ENCODE measurements at regions not wholly inside any gene's neighbourhood (a gene's known extent, or its start where the extent isn't known, plus 50 kb on each side); places are given as distances from the start of the nearest gene placed in this dataset.

- in situ Hi-C loops (cut with HindIII; ENCODE audit: low sequenced_read_pairs): no loop called here
Measured at GRCh38 chr2:138104071-138104470, 139.8 kb downstream of the HNMT start.

DNA sequence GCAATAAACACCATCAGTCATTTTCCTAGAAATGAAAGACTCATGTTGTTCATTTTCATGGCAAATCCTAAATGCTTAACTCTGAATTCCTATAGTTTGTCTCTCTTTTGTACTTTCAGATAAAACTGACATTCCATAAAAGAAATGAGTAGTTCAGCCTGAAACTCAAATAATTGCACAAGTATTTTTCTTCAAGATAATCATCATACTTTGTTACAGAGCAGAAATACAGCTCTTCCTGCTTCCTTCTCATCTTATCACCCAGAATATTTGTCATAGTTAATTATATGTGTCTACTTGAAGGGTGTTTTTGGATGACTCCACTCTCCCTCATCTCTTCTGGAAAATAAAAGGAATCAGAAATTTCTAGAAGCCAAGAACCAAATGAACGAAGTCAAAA is 141.1 kb downstream of the HNMT start:
- in situ Hi-C loops (cut with HindIII; ENCODE audit: low sequenced_read_pairs): loop anchor here (5.0 kb wide), 1 partner anchor 77 kb away; no protein-coding TSS in a partner anchor

DNA sequence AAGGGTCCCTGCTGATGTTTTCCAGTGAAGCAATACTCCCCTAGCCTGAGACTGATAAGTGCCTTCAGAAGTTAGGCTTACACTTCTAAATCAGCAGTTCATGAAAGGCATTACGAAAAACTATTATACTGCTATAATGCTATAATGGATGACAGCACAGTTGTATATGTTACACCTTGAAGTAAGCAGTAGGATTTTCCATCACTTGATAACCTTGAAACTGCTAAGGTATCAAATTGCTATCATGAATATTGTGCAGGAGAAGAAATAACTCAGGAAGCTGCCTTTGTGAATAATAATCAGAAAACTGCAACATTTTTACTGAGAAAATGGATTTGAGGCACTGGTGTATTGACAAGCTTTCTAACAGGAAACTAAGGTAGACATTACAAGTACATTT is 142.3 kb downstream of the HNMT start:
- in situ Hi-C loops (cut with HindIII; ENCODE audit: low sequenced_read_pairs): loop anchor here (5.0 kb wide), 1 partner anchor 76 kb away; no protein-coding TSS in a partner anchor

DNA sequence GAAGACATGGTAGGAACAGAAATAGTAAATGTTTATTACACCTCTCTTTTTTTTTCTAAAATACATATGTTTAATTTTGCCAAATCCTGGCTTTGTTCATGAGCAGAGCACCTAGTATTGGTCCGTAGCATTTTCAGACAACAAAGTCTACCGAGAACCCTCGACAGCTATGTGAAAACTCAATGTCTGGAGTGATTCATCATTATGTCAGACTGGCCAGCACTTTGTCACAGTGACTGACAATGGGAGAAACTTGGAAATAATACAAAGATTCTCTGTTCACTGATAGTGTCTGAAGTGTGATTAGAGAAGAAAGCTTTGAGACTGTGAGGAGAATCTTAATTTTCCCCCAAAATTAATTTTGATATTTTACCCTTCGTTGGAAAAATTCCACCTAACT is 143.0 kb downstream of the HNMT start:
- in situ Hi-C loops (cut with HindIII; ENCODE audit: low sequenced_read_pairs): loop anchor here (5.0 kb wide), 1 partner anchor 75 kb away; no protein-coding TSS in a partner anchor

DNA sequence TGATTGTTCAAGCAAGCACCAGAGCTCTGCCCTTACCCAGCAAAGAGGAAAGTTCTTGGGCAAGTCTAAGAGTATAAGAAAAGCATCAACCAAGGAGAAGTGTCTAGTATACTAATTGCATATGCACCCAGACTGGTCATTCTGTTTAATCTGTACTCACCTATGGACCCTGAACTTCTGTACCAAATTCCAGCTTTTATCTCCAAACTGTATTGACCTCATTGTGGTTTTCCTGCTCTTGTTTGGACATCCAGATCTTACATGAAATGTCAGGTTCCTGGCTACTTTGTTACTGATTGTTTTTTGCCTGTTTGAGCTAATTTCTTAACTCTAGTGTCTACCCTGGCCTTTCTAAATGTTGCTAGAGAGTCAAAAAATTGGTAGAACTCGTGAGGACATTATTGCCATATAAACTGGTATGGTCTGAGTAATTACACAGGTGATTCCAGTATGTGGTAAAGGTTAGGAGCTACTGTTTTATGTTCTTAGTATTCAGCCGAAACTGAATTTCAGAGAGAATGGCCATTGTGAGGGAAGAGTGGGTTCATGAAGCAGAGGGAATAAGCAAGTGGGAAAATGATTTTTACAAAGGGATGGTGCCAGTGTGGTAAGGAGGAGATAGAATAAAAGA is 146.3 kb downstream of the HNMT start:
- in situ Hi-C loops (cut with HindIII; ENCODE audit: low sequenced_read_pairs): no loop called here

GRCh38 chr2:138112536-138112935 is 148.3 kb downstream of the HNMT start:
- in situ Hi-C loops (cut with HindIII; ENCODE audit: low sequenced_read_pairs): no loop called here

- in situ Hi-C loops (cut with HindIII; ENCODE audit: low sequenced_read_pairs): no loop called here
Measured at GRCh38 chr2:138113871-138114525, 149.7 kb downstream of the HNMT start.

GRCh38 chr2:138115666-138116065 is 151.4 kb downstream of the HNMT start:
- in situ Hi-C loops (cut with HindIII; ENCODE audit: low sequenced_read_pairs): no loop called here

GRCh38 chr2:138116456-138116855 is 152.2 kb downstream of the HNMT start:
- in situ Hi-C loops (cut with HindIII; ENCODE audit: low sequenced_read_pairs): no loop called here

DNA sequence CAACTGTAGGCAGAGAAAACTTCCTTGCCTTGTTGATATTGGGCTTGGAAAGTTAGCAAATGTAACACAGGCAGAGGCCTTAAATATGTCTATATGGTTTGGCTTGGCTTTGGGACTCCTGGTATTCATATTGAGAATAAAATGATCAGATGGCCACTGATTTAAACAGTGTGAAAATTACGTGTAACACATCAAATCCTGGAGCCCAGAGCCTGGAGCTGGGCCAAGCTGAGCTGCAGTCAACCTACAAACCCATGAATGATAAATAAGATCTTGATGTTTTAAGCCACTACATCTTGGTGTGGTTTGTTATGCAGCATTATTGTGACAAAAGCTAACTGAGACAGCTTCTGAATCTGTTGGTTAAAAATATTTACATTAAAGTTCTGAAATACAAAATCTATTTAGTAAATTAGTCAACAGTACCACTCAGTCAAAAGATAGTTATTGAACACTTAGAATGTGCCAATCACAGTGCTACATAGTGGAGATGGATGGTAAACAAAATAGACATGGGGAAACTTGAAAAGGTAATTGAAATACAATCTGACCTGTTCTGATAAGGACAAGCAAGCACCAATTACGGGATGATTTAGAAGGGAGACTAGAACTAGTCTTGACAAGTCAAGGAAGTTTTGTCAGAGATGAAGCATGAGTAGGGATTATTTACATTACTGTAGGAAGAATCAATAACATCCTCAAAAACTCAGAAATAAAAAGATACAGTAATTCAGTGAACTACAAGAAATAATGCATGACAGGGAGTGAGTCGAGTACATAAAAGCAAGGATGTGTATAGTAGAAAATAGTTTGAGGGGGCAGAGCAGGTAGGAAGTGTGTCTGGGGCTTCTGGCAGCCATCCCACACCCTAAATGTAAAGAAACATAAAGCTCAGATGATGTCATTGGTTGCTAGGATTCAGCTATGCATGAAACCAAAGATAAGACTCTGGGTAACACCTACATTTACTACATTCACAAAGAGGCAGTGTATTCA is 157.7 kb downstream of the HNMT start:
- in situ Hi-C loops (cut with HindIII; ENCODE audit: low sequenced_read_pairs): no loop called here

GRCh38 chr2:138122891-138123290 is 158.6 kb downstream of the HNMT start:
- in situ Hi-C loops (cut with HindIII; ENCODE audit: low sequenced_read_pairs): no loop called here

DNA sequence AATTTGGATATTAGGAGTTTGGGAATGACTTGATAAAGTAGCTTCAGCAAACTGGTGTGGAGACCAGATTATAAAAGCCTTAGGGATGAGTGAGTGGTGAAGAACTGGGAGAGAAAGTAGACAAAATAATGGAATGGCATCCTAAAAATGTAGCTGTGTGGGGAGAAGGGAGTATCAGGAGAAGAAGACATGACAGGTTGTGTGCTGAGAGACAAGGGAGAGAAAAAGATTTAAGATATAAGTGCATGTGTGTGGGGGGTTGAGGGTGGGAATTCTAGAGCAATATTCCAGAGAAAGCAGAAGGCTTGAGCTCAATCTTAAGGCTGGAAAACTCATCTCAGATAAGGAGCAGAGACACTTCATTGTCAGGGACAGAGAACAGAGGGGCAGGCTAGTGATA is 159.5 kb downstream of the HNMT start:
- in situ Hi-C loops (cut with HindIII; ENCODE audit: low sequenced_read_pairs): no loop called here

DNA sequence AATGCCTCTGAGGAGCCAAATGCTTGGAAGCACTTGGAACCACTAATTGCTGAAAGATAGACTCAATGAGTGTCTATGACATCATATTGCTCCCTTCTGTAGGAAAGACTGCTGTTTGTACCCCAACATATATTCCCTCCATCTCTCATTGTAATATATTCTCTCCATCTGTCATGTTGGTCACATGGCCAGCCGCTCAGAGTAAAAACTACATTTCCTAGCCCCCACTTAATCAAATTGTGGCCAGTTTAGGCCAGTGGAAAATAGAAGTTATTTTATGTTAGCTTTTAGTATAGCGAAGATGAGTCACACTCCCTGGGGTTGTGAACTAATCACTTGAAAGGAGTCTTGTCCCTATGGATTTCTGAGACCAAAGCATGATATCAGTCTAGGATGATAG is 160.2 kb downstream of the HNMT start:
- in situ Hi-C loops (cut with HindIII; ENCODE audit: low sequenced_read_pairs): no loop called here

DNA sequence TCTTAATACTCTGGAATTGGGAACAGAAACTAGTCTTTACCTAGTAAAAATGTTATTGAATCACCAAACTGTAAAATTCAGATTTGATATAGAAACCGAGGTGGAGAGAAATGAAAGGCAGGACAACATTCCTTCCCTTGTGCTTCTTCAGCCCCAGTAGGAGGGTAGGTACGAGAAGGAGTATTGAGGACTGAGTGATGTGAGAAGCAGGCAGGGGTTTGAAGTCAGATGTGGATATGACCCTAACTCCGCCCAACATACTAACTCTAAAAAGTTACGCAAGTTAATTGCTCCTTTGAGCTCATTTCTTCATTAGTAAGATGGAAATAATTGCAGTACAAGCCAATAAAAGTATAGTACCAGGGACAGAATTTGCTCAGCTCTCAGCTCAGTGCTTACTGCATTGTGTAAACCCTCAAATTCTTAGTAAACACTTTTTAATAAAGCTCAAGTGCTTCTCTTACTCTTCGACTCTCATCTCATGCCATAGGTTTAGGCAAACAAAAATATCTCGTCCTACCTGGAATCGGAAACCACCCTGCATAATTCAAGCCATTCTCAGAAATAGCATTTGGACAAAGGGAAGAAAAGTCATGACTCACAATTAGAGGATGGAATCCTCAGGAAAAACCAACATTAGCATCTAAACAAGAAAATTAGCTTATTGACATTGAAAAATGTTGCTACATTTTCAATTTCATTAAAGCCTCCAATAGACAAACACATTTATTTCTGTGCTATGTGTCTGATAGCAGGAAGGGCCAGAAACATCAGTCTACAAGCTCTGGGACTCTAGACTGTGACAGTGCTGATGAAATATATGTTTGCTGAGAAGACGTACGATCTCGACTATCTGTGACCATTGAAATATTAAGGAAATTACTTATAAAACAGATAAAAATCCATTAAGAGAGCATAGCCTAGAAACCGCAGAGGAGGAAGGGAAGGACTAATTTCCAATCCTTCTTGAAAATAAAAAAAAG is 161.3 kb downstream of the HNMT start:
- in situ Hi-C loops (cut with HindIII; ENCODE audit: low sequenced_read_pairs): no loop called here

DNA sequence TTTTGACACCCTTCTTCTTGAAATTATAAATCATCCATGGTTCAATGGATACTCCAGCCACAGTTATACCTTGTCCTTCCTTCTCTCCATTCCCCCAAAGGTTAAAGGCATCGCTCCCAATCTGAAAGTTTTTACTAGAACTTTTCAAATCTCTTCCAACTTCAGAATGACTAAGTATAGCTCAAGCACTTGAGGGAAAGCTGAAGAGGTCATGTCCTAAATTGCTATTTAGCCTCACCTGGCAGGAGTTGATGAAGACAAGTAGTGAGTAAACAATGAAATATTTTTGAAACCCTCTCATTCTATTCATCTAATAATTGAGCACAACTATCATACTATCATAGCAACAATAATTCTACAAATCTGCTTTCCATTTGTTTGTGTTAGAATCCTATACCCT is 167.8 kb downstream of the HNMT start:
- in situ Hi-C loops (cut with HindIII; ENCODE audit: low sequenced_read_pairs): no loop called here

DNA sequence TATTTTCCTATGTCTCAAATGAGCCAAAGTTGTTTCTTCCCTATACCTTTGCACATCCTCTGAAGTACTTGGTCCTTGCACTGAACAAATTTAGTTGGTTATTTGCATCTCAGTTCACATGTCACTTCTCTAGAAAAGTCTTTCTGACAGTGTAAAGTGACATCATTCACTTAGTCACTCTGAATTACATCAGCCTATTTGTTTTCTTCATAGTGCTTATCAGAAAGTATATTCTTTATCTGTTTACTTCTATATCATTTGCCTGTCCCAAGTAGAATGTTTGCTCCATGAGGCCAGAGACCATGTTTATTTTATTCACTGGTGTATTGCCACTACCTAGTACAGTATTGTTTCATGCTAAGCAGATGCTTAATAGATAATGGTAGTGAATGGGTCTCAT is 173.7 kb downstream of the HNMT start:
- in situ Hi-C loops (cut with HindIII; ENCODE audit: low sequenced_read_pairs): no loop called here

- in situ Hi-C loops (cut with HindIII; ENCODE audit: low sequenced_read_pairs): no loop called here
Measured at GRCh38 chr2:138147796-138148195, 183.5 kb downstream of the HNMT start.

- in situ Hi-C loops (cut with HindIII; ENCODE audit: low sequenced_read_pairs): no loop called here
Measured at GRCh38 chr2:138155304-138155703, 191.0 kb downstream of the HNMT start.

DNA sequence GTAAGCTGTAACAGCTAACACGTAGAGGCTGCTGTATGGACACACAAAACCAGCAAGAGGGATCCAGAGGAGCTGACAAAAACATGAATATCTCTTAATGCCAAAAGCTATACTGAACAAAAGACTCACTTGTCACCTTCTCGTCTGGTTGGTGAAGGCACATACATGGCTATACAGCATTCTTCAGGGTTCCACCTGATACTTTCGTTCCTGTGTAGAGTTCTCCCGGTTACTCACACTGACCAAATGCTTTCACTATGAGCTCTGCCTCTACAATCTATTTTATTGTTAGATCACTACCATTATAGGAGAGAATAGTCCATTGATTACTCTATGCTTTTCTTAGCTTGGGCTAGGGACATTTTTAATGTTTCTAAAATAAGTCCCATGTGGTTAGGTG is 193.1 kb downstream of the HNMT start:
- in situ Hi-C loops (cut with HindIII; ENCODE audit: low sequenced_read_pairs): no loop called here

- in situ Hi-C loops (cut with HindIII; ENCODE audit: low sequenced_read_pairs): no loop called here
Measured at GRCh38 chr2:138170485-138170884, 206.2 kb downstream of the HNMT start.
